Hypothalamus (tissue), 51 donors: ENCODE measurements at regions not wholly inside any gene's neighbourhood (a gene's known extent, or its start where the extent isn't known, plus 50 kb on each side); places are given as distances from the start of the nearest gene placed in this dataset.

ENCODE experiments used
- DNase-seq, 51 donors: peaks; one replicate each; lab custom pipeline; 2025; lab: John Stamatoyannopoulos, UW

GRCh38 chr4:152164561-152164960, 371.3 kb downstream of the FBXW7 start:
- no peak for DNase-seq

GRCh38 chr4:152162331-152162697, 373.6 kb downstream of the FBXW7 start:
- DNase-seq: no peak

- DNase-seq: no peak
Measured at GRCh38 chr4:152161676-152162330, 374.1 kb downstream of the FBXW7 start.

DNA sequence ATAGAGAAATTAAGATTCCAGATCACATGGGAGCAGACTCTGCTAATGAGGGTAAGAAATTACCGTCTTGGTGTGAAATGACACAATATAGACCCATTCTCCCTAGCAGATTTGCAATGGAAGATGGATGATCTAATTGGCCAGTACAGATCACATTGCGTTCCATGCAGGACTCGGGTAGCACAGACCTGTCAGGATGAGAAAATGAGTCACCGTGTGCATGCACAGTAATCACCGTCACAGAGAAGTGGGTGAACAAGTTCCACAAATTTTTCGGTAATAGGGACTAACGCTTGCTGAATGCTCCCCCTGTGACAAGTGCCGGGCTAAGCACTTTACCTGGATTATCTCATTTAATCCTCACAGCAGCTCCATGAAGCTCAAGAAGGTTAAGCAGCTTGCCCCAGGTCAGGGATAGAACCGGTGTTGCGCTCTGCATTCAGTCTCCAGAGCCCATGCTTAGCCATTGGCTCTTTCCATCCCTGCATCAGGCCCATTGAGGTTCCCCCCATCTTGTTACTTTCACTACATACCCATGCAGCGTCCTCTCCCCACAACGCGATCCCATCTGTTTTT, 375.6 kb downstream of the FBXW7 start:
- DNase-seq: no peak

DNA sequence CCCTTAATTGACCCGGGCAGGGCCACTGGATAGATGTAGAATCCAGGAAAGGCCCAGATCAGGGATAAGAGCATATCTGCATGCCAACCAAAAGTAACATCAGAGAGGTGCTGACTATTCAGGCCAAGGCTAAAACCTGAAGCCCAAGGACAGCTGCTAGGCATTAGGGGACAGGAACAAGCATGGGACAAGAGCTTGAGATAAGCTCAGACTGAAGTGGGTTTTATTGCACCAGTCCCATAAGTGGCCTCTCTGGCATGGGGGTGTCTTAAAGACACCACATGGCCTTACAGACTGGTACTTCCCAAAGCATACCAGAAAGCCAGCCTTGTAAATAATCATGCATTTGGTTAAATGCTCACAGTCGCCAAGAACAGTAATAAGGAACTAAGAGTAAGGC, 376.1 kb downstream of the FBXW7 start:
- DNase-seq: no peak

- no peak for DNase-seq
Measured at GRCh38 chr4:152158225-152158624, 377.7 kb downstream of the FBXW7 start.

GRCh38 chr4:152157629-152158028, 378.3 kb downstream of the FBXW7 start:
- DNase-seq: no peak

GRCh38 chr4:152156442-152156841, 379.4 kb downstream of the FBXW7 start:
- DNase-seq: no peak

- no peak for DNase-seq
Measured at GRCh38 chr4:152155070-152155469, 380.8 kb downstream of the FBXW7 start.

GRCh38 chr4:152154433-152154832, 381.5 kb downstream of the FBXW7 start:
- no peak for DNase-seq

DNA sequence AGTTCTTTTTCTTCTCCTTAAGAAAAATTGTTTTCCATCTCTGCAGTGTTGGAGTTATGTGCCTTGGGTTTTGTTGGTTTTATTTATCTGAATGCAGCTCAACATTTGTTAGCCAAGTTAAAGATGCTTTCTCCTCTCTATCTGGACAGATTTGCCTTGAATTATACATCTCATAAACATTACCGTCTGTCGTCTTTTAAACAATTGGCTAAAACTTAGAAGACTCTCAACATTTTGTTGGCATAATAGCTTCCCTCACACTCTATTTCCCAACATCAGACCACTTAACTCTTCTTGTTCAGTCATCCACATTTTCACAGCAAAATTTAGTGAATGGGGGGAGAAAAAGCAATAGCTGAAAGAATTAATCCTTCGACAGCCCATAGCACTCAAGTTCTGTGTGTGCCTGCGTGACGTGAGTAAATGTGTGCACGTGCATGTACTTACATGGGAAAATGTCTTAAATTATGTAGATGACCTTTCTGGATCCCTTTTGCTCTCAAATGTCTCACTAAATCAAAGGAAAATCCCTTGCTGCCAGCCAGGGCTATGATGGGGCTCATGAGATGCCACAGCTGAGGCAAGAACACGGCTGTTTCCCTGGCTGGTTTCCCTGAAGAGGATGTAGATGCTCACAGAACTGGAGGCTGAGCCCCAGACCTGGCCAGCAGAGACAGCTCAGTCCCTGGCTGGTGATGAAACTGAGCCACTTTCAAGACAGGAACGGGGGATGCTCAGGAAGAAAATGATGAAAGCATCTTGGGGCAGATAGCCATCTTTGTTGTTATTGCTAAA, 382.2 kb downstream of the FBXW7 start:
- DNase-seq: no peak

- DNase-seq: no peak
Measured at GRCh38 chr4:152150214-152150613, 385.7 kb downstream of the FBXW7 start.

DNA sequence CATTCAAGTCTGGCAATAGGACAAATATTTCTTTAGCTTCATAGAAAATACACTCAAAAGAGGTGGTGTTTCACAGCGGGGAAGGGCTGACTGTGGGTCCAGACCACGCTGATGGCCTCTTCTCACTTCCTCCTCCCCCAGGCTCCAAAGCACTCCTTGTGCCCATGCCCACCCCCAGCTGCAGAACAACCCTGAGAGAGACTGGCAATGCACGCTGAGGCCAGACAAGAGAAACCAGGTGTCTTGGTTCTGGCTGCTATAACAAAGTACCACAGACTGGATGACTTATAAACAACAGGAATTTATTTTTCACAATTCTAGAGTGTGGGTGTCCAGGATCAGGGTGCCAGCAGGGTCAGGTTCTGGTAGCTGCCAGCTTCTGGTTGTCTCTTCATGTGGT, 386.1 kb downstream of the FBXW7 start:
- no peak for DNase-seq

DNA sequence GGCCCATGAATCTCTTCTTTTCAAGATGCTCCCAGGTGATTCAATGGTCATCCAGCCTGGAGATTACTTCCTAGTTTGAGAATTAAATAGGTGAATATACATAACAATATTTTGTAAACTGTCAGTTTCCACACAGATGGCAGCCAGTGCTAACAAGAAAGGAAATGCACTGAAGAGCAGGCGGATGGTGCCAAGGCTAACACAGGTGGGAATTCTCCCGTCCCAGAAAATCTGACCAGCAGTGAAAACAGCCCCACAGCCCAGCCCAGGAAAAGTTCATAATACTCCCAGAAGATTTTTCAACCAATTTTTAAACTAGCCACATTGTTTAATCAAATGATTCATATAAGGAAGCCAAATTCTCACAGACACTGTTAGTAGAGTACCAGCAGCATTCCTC, 387.2 kb upstream of the GATB start:
- DNase-seq: no peak

- DNase-seq: no peak
Measured at GRCh38 chr4:152146244-152146643, 385.4 kb upstream of the GATB start.

DNA sequence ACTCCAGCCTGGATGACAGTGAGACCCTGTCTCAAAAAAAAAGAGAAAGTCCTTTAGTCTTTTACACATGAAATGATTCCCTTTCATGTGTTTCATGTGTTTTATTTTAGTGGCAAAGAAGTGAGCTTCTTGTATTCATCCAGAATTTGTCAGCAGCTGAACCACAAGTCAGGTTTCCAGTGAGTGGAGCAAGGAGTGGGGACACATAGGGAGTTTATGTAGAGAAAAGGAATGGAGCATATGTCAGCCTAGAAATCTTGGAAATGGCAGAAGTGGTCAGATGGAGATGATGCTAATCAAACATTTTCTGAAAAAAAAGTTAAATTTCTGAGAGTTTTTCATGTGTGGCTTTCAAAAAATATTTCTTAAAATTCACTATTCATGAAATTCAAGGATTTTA, 383.0 kb upstream of the GATB start:
- DNase-seq: no peak

DNA sequence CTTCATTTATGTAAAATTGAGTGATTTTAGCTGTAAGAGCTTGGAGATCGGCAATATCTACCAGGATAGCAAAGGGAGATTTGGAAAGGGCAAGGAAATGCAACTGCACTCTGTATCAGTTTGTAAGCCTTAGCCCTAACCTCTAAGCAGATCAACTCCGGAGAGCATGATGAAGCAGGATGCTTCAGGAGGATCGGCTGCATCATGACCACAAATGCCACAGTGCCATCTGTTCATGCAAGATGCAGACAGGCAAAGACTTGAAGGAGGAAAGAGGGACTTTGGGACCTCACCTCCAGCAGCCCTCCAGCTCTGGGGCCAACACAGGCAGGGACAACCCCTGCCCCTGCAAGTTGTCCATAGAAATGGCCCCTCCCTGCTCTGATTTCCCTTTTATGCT, 377.6 kb upstream of the GATB start:
- no peak for DNase-seq

- DNase-seq: no peak
Measured at GRCh38 chr4:152132776-152133175, 372.0 kb upstream of the GATB start.

- no peak for DNase-seq
Measured at GRCh38 chr4:152128356-152128755, 367.5 kb upstream of the GATB start.

DNA sequence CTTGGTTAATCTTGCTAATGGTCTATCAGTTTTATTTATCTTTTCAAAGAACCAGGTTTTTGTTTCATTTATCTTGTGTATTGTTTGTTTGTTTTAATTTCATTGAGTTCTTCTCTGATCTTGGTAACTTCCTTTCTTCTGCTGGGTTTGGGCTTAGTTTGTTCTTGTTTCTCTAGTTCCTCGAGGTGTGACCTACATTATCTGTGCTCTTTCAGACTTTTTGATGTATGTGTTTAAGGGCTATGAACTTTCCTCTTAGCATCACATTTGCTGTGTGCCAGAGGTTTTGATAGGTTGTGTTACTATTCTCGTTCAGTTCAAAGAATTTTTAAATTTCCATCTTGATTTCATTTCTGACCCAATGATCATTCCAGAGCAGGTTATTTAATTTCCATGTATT, 365.4 kb upstream of the GATB start:
- DNase-seq: no peak

- DNase-seq: no peak
Measured at GRCh38 chr4:152118819-152119553, 358.2 kb upstream of the GATB start.
